Gastroesophageal sphincter (tissue), 3 donors: ENCODE measurements at regions not wholly inside any gene's neighbourhood (a gene's known extent, or its start where the extent isn't known, plus 50 kb on each side); places are given as distances from the start of the nearest gene placed in this dataset.

Experiments
- EP300 ChIP-seq: sonication (generic); formaldehyde crosslinking; IDR thresholded peaks from one replicate; pipeline ENCODE4 v1.6.1; 2017; ENCODE audit warnings: antibody characterized with exemption, mild to moderate bottlenecking
- POLR2A ChIP-seq, 2 donors: fragments of 450-650 bp; IDR thresholded peaks; one replicate each; pipeline ENCODE4 v1.6.1; 2017; ENCODE audit warnings: antibody characterized with exemption in 2 of 2, mild to moderate bottlenecking in 2 of 2, moderate library complexity in 1 of 2
- POLR2AphosphoS5 ChIP-seq: sonication (generic); formaldehyde crosslinking; IDR thresholded peaks from one replicate; pipeline ENCODE4 v1.6.1; 2017; ENCODE audit warnings: antibody characterized with exemption
- TF ChIP-seq, protein P1 (sequence below), 4 experiments: fragments of 200-600 bp in 2 of 4; fragments of 450-650 bp in 2 of 4; sonication (generic) in 1 of 4; IDR thresholded peaks; one replicate each; pipeline ENCODE4 v1.5.1; 2017 to 2019; ENCODE audit warnings: antibody characterized with exemption in 4 of 4, mild to moderate bottlenecking in 2 of 4, moderate library complexity in 2 of 4

DNA sequence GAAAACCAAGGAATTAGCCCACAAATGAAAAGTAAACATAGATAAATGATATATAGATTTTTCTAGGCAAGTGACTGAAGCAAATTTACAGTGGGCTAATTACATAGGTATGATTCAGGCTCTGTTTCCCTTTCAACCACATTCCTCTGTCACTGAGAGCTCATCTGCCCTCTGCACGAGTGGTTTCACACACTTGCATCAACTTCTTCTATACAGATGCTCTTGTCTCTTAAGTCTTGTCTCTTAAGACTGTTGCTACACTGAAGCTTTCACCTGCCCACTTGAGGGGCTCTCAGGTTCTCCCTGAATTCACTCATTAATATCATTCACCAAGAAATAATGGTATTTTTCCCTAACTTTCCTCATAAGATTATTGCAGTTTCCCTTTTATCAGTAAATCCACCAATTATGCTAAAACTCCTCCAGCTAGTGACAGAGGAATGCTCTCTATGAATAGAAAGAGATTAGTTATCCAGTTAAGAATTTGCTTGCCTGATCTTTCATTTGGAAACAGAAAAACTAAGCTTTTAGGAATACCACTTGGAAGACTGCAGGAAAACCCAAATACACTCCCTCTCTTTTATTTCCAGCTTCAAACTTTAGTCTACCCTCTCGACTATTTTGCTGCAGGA lies 95.7 kb downstream of the ELAPOR2 start:
- TF ChIP-seq, protein P1, sequence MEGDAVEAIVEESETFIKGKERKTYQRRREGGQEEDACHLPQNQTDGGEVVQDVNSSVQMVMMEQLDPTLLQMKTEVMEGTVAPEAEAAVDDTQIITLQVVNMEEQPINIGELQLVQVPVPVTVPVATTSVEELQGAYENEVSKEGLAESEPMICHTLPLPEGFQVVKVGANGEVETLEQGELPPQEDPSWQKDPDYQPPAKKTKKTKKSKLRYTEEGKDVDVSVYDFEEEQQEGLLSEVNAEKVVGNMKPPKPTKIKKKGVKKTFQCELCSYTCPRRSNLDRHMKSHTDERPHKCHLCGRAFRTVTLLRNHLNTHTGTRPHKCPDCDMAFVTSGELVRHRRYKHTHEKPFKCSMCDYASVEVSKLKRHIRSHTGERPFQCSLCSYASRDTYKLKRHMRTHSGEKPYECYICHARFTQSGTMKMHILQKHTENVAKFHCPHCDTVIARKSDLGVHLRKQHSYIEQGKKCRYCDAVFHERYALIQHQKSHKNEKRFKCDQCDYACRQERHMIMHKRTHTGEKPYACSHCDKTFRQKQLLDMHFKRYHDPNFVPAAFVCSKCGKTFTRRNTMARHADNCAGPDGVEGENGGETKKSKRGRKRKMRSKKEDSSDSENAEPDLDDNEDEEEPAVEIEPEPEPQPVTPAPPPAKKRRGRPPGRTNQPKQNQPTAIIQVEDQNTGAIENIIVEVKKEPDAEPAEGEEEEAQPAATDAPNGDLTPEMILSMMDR (IDR thresholded peaks at IDR 0.05) = no peak
- TF ChIP-seq POLR2A (IDR thresholded peaks at IDR 0.05) = no peak
- no peak for TF ChIP-seq POLR2AphosphoS5
- no peak for TF ChIP-seq EP300
